HG03196 (cell line): ENCODE measurements at regions not wholly inside any gene's neighbourhood (a gene's known extent, or its start where the extent isn't known, plus 50 kb on each side); places are given as distances from the start of the nearest gene placed in this dataset.

Experiments
- ATAC-seq: cut with Tn5 transposase; IDR thresholded peaks from one replicate; pipeline ENCODE4 v1.9.1; 2021; ENCODE audit not compliant: unreplicated experiment

GRCh38 chr20:41800040-41800439 is 181.9 kb upstream of the CHD6 start:
- no peak for ATAC-seq

GRCh38 chr20:41798930-41799502 is 180.8 kb upstream of the CHD6 start:
- no peak for ATAC-seq

- ATAC-seq, result no peak
Measured at GRCh38 chr20:41786158-41786557, 168.0 kb upstream of the CHD6 start.

- no peak for ATAC-seq
Measured at GRCh38 chr20:41784209-41784958, 166.2 kb upstream of the CHD6 start.

GRCh38 chr20:41783423-41784208 is 165.4 kb upstream of the CHD6 start:
- ATAC-seq, result peak; percentile 66

GRCh38 chr20:41782730-41783406 is 164.7 kb upstream of the CHD6 start:
- no peak for ATAC-seq

- ATAC-seq, result no peak
Measured at GRCh38 chr20:41782255-41782654, 164.1 kb upstream of the CHD6 start.

- no peak for ATAC-seq
Measured at GRCh38 chr20:41776421-41776820, 158.2 kb upstream of the CHD6 start.

GRCh38 chr20:41774291-41774690 is 156.1 kb upstream of the CHD6 start:
- ATAC-seq, result no peak

GRCh38 chr20:41770965-41771364 is 152.8 kb upstream of the CHD6 start:
- no peak for ATAC-seq

GRCh38 chr20:41770427-41770826 is 152.2 kb upstream of the CHD6 start:
- ATAC-seq, result no peak

- ATAC-seq, result no peak
Measured at GRCh38 chr20:41769592-41770018, 151.4 kb upstream of the CHD6 start.

- ATAC-seq, result no peak
Measured at GRCh38 chr20:41750137-41750536, 132.0 kb upstream of the CHD6 start.

- ATAC-seq, result no peak
Measured at GRCh38 chr20:41748756-41749582, 130.8 kb upstream of the CHD6 start.

GRCh38 chr20:41748051-41748450 is 129.9 kb upstream of the CHD6 start:
- no peak for ATAC-seq

GRCh38 chr20:41747226-41747625 is 129.0 kb upstream of the CHD6 start:
- ATAC-seq, result no peak

- no peak for ATAC-seq
Measured at GRCh38 chr20:41746635-41747034, 128.5 kb upstream of the CHD6 start.

GRCh38 chr20:41738604-41739206 is 120.5 kb upstream of the CHD6 start:
- no peak for ATAC-seq

- no peak for ATAC-seq
Measured at GRCh38 chr20:41735949-41736348, 117.8 kb upstream of the CHD6 start.

GRCh38 chr20:41734506-41734945 is 116.3 kb upstream of the CHD6 start:
- no peak for ATAC-seq
